HCT116 (cell line): ENCODE measurements at regions not wholly inside any gene's neighbourhood (a gene's known extent, or its start where the extent isn't known, plus 50 kb on each side); places are given as distances from the start of the nearest gene placed in this dataset.

Source experiments
- ATAC-seq: fragments of 200-7000 bp; cut with Tn5 transposase; 2 replicates; pipeline ENCODE4 v1.9.1; 2020; ENCODE audit warnings: mild to moderate bottlenecking, moderate library complexity
- BruUV-seq: library from RNA; stranded (reverse); fragments of 400-500 nt; replicated peaks from 2 replicates; lab custom pipeline; 2021; lab: Mats Ljungman, UMichigan
- CTCF ChIA-PET: fragments of 300-600 bp; sonication (Branson Sonifier 250); formaldehyde crosslinking; loops from one replicate; lab custom pipeline; 2021; ENCODE audit warnings: antibody characterized with exemption; lab: Charles Lee
- POLR2A ChIA-PET: fragments of 300-600, 350-600 bp; sonication (Branson Sonifier 250); formaldehyde crosslinking; loops from one replicate; lab custom pipeline; 2021; ENCODE audit warnings: antibody characterized with exemption; lab: Charles Lee
- RAD21 ChIA-PET, 2 experiments: fragments of 300-600 bp; sonication (Branson Sonifier 250); formaldehyde crosslinking; loops; one replicate each; lab custom pipeline; 2023; ENCODE audit warnings: low total read pairs in 2 of 2; ENCODE audit not compliant: uncharacterized antibody in 2 of 2, unreplicated experiment in 2 of 2, low non-redundant PET in 1 of 2; lab: Charles Lee
- DNase-seq: peaks from one replicate; pipeline ENCODE4 v3.0.0-alpha.2; 2010; ENCODE audit warnings: low read depth, low spot score
- H2AFZ ChIP-seq: fragments of 200-600 bp; shearing (Covaris generic), sonication (generic); 2 replicates; pipeline ENCODE4 v1.6.1; 2017; ENCODE audit warnings: low read depth, mixed run types, mixed read lengths, antibody characterized with exemption, low read length; ENCODE audit not compliant: poor library complexity, severe bottlenecking
- H3K27ac ChIP-seq: 2 replicates; pipeline ENCODE4 v1.5.1; 2012; ENCODE audit warnings: low read depth, low read length
- H3K27me3 ChIP-seq: fragments of 200-600 bp; sonication (generic); 2 replicates; pipeline ENCODE4 v1.6.1; 2016; ENCODE audit warnings: mixed run types, low read length, mixed read lengths; ENCODE audit not compliant: insufficient read depth
- H3K36me3 ChIP-seq, 2 experiments: fragments of 200-500 bp in 1 of 2; fragments of 200-600 bp in 1 of 2; sonication (Bioruptor generic) in 1 of 2; sonication (generic) in 1 of 2; 2 replicates each; pipeline versions ENCODE4 v1.5.1 to v1.6.1; 2014 to 2016; ENCODE audit warnings: low read length in 2 of 2, inconsistent platforms in 1 of 2, mixed read lengths in 1 of 2, mixed run types in 1 of 2; ENCODE audit not compliant: insufficient read depth in 2 of 2, control insufficient read depth in 1 of 2
- H3K4me1 ChIP-seq, 2 experiments: fragments of 200-600 bp in 1 of 2; sonication (generic) in 1 of 2; 2 replicates each; pipeline versions ENCODE4 v1.5.1 to v1.6.1; 2012 to 2017; ENCODE audit warnings: low read length in 2 of 2, inconsistent platforms in 1 of 2, mild to moderate bottlenecking in 1 of 2, mixed read lengths in 1 of 2, mixed run types in 1 of 2, moderate library complexity in 1 of 2; ENCODE audit not compliant: insufficient read depth in 2 of 2, control insufficient read depth in 1 of 2
- H3K4me2 ChIP-seq: fragments of 200-600 bp; sonication (generic); 2 replicates; pipeline ENCODE4 v1.6.1; 2017; ENCODE audit warnings: mixed run types, low read length, mixed read lengths
- H3K4me3 ChIP-seq, 2 experiments: fragments of 200-600 bp in 1 of 2; sonication (generic) in 1 of 2; replicated peaks in 1 of 2; 2 replicates each; pipeline ENCODE4 v1.5.1; 2011 to 2016; ENCODE audit warnings: low read length in 2 of 2, control low read depth in 1 of 2, low read depth in 1 of 2, mild to moderate bottlenecking in 1 of 2, mixed read lengths in 1 of 2, mixed run types in 1 of 2
- H3K79me2 ChIP-seq: fragments of 200-600 bp; sonication (generic); 2 replicates; pipeline ENCODE4 v1.6.1; 2017; ENCODE audit warnings: mild to moderate bottlenecking, mixed run types, low read length, moderate library complexity, mixed read lengths; ENCODE audit not compliant: insufficient read depth
- H3K9ac ChIP-seq: fragments of 200-600 bp; sonication (generic); 2 replicates; pipeline ENCODE4 v1.6.1; 2016; ENCODE audit warnings: low read length, mixed read lengths
- H3K9me2 ChIP-seq: fragments of 200-600 bp; sonication (generic), shearing (Covaris generic); 2 replicates; pipeline ENCODE4 v1.6.1; 2017; ENCODE audit warnings: mixed run types, mild to moderate bottlenecking, moderate library complexity; ENCODE audit not compliant: insufficient read depth
- H3K9me3 ChIP-seq, 2 experiments: fragments of 200-500 bp in 1 of 2; fragments of 200-600 bp in 1 of 2; sonication (Bioruptor generic) in 1 of 2; sonication (generic) in 1 of 2; 2 replicates each; pipeline ENCODE4 v1.6.1; 2014 to 2017; ENCODE audit warnings: low read length in 2 of 2, mixed read lengths in 2 of 2, inconsistent platforms in 1 of 2, low read depth in 1 of 2, mild to moderate bottlenecking in 1 of 2, mixed run types in 1 of 2, moderate library complexity in 1 of 2; ENCODE audit not compliant: control insufficient read depth in 1 of 2, insufficient read depth in 1 of 2
- H4K20me1 ChIP-seq: fragments of 200-600 bp; sonication (generic), shearing (Covaris generic); 2 replicates; pipeline ENCODE4 v1.6.1; 2017; ENCODE audit warnings: mixed run types, mild to moderate bottlenecking, moderate library complexity; ENCODE audit not compliant: insufficient read depth
- CBX3 ChIP-seq: IDR thresholded peaks from 2 replicates; pipeline ENCODE4 v1.6.1; 2012; ENCODE audit warnings: low read depth
- ELF1 ChIP-seq: IDR thresholded peaks from 2 replicates; pipeline ENCODE4 v1.6.1; 2012; ENCODE audit warnings: low read depth, borderline replicate concordance
- EZH2 ChIP-seq: fragments of 200-600 bp; sonication (generic); IDR thresholded peaks from 2 replicates; pipeline ENCODE4 v1.6.1; 2017; ENCODE audit warnings: antibody characterized with exemption, mixed run types
- EZH2phosphoT487 ChIP-seq: fragments of 200-600 bp; IDR thresholded peaks from 2 replicates; pipeline ENCODE4 v1.6.1; 2018; ENCODE audit warnings: antibody characterized with exemption, borderline replicate concordance
- FOSL1 ChIP-seq: IDR thresholded peaks from 2 replicates; pipeline ENCODE4 v1.6.1; 2012; ENCODE audit warnings: low read depth
- JUND ChIP-seq: IDR thresholded peaks from 2 replicates; pipeline ENCODE4 v1.6.1; 2012
- REST ChIP-seq: IDR thresholded peaks from 2 replicates; pipeline ENCODE4 v1.6.1; 2012; ENCODE audit warnings: low read depth
- SIN3A ChIP-seq: IDR thresholded peaks from 2 replicates; pipeline ENCODE4 v1.6.1; 2012; ENCODE audit warnings: low read depth
- SP1 ChIP-seq: IDR thresholded peaks from 2 replicates; pipeline ENCODE4 v1.6.1; 2012; ENCODE audit warnings: low read depth
- SRF ChIP-seq: IDR thresholded peaks from 2 replicates; pipeline ENCODE4 v1.6.1; 2012; ENCODE audit warnings: low read depth
- ZBTB33 ChIP-seq: IDR thresholded peaks from 2 replicates; pipeline ENCODE4 v1.6.1; 2011; ENCODE audit warnings: mild to moderate bottlenecking, low read length, moderate library complexity; ENCODE audit not compliant: insufficient replicate concordance; ENCODE audit errors: extremely low read depth
- intact Hi-C: fragments of 100-400 bp; cut with micrococcal nuclease; formaldehyde crosslinking; loops from 2 replicates; pipeline ENCODE4 v1.10.0; 2022
- TF ChIP-seq, protein P1 (sequence below): IDR thresholded peaks from 2 replicates; pipeline ENCODE4 v1.6.1; 2012

- intact Hi-C loops, result no loop called here
- no TSS peak for BruUV-seq
- no peaks in the 10 kb centered on the region for H3K4me1 ChIP-seq
These were observed 83.2 kb upstream of the JAZF1 start for GRCh38 chr7:28263622-28264271.

More at GRCh38 chr7:28263622-28264271, 83.2 kb upstream of the JAZF1 start:
- no peak for ATAC-seq
- Histone ChIP-seq H3K27me3 (no peaks in the 10 kb centered on the region), H3K9me2 (no peaks in the 10 kb centered on the region), H3K4me3 (no peak overlapping the region), H3K4me2 (no peak overlapping the region), H3K9ac (no peak overlapping the region), H3K36me3 (no peaks in the 10 kb centered on the region), H2AFZ (no peak overlapping the region), H3K79me2 (no peaks in the 10 kb centered on the region), H4K20me1 (no peaks in the 10 kb centered on the region), H3K27ac (no peak overlapping the region), H3K9me3 (no peaks in the 10 kb centered on the region)
- CTCF ChIA-PET, result no interaction called here
- RAD21 ChIA-PET, result no interaction called here
- POLR2A ChIA-PET, result no interaction called here
- no peak for DNase-seq
- no peak for TF ChIP-seq EZH2phosphoT487
- TF ChIP-seq JUND, result no peak
- no peak for TF ChIP-seq SIN3A
- TF ChIP-seq ELF1, result no peak
- TF ChIP-seq, protein P1, sequence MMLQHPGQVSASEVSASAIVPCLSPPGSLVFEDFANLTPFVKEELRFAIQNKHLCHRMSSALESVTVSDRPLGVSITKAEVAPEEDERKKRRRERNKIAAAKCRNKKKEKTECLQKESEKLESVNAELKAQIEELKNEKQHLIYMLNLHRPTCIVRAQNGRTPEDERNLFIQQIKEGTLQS, result no peak
- TF ChIP-seq SP1, result no peak
- no peak for TF ChIP-seq FOSL1
- TF ChIP-seq REST, result no peak
- no peak for TF ChIP-seq ZBTB33
- TF ChIP-seq EZH2, result no peak
- no peak for TF ChIP-seq SRF
- TF ChIP-seq CBX3, result no peak
